ENCODE measurements at regions not wholly inside any gene's neighbourhood (a gene's known extent, or its start where the extent isn't known, plus 50 kb on each side); places are given as distances from the start of the nearest gene placed in this dataset.
"Not testable (repeated sequence)": the region's sequence is repeated elsewhere in the genome, so short reads cannot be mapped to it uniquely, and the experiment has no call there.

- H3K4me3 ChIP-seq (replicated peaks; ENCODE audit: low read depth, low read length), result no peak overlapping the region
- no peak for DNase-seq (ENCODE audit: low read depth)
- no peak for TF ChIP-seq CTCF (IDR thresholded peaks at IDR 0.05; ENCODE audit: low read length, missing control alignments)
Observed at GRCh38 chr7:85895835-85896234, 709.0 kb upstream of the SEMA3D start.

GRCh38 chr7:85891900-85892299 lies 705.0 kb upstream of the SEMA3D start:
- DNase-seq (ENCODE audit: low read depth); H3K4me3 ChIP-seq (replicated peaks; ENCODE audit: low read depth, low read length): not testable (repeated sequence)

GRCh38 chr7:85890244-85890811 lies 703.5 kb upstream of the SEMA3D start:
- H3K4me3 ChIP-seq (replicated peaks; ENCODE audit: low read depth, low read length), result no peak overlapping the region
- peak; percentile 49 for DNase-seq (ENCODE audit: low read depth)
- peak; percentile 59 for TF ChIP-seq CTCF (IDR thresholded peaks at IDR 0.05; ENCODE audit: low read length, missing control alignments)

- DNase-seq (ENCODE audit: low read depth), result no peak
- H3K4me3 ChIP-seq (replicated peaks; ENCODE audit: low read depth, low read length), result no peak overlapping the region
- no peak for TF ChIP-seq CTCF (IDR thresholded peaks at IDR 0.05; ENCODE audit: low read length, missing control alignments)
Observed at GRCh38 chr7:85887133-85887532, 700.3 kb upstream of the SEMA3D start.

GRCh38 chr7:85882335-85882734 lies 695.5 kb upstream of the SEMA3D start:
- no peak for TF ChIP-seq CTCF (IDR thresholded peaks at IDR 0.05; ENCODE audit: low read length, missing control alignments)
- no peak for DNase-seq (ENCODE audit: low read depth)

GRCh38 chr7:85875398-85875797 lies 688.5 kb upstream of the SEMA3D start:
- TF ChIP-seq CTCF (IDR thresholded peaks at IDR 0.05; ENCODE audit: low read length, missing control alignments), result no peak
- H3K4me3 ChIP-seq (replicated peaks; ENCODE audit: low read depth, low read length), result no peak overlapping the region
- no peak for DNase-seq (ENCODE audit: low read depth)

More at GRCh38 chr7:85882335-85882734, 695.5 kb upstream of the SEMA3D start:
- H3K4me3 ChIP-seq (replicated peaks; ENCODE audit: low read depth, low read length), result no peak overlapping the region

GRCh38 chr7:85866540-85866939 lies 679.7 kb upstream of the SEMA3D start:
- H3K4me3 ChIP-seq (replicated peaks; ENCODE audit: low read depth, low read length), result no peak overlapping the region
- DNase-seq (ENCODE audit: low read depth), result no peak
- TF ChIP-seq CTCF (IDR thresholded peaks at IDR 0.05; ENCODE audit: low read length, missing control alignments), result no peak
